NCI-H345 treated with DMSO at 0.1 percent for 48 hours (cell line): ENCODE measurements at regions not wholly inside any gene's neighbourhood (a gene's known extent, or its start where the extent isn't known, plus 50 kb on each side); places are given as distances from the start of the nearest gene placed in this dataset.
"Not testable (repeated sequence)": the region's sequence is repeated elsewhere in the genome, so short reads cannot be mapped to it uniquely, and the experiment has no call there.

Experiments used
- DNase-seq: peaks from one replicate; lab custom pipeline; 2025; ENCODE audit not compliant: unreplicated experiment; lab: John Stamatoyannopoulos, UW

- DNase-seq, result no peak
Measured at GRCh38 chr4:156547891-156548290, 423.7 kb downstream of the PDGFC start.

DNA sequence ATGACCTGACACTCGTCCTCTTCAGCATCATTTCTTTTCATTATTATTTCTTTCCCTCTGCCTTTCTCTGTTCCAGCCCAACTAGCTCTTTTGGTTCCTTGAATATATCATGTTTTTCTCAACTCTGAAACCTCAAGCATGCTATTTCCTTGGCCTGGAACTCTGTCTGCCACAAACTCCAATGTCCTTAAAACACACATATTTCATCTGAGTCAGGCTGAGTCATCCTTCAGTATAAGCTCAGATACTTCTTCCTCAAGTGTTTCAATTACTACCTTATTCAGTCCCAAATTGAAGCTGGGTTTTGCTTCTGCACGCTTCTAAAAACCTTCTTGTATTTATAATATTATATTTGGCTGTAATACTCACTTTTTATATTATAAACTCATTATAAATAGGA, 424.2 kb downstream of the PDGFC start:
- no peak for DNase-seq

DNA sequence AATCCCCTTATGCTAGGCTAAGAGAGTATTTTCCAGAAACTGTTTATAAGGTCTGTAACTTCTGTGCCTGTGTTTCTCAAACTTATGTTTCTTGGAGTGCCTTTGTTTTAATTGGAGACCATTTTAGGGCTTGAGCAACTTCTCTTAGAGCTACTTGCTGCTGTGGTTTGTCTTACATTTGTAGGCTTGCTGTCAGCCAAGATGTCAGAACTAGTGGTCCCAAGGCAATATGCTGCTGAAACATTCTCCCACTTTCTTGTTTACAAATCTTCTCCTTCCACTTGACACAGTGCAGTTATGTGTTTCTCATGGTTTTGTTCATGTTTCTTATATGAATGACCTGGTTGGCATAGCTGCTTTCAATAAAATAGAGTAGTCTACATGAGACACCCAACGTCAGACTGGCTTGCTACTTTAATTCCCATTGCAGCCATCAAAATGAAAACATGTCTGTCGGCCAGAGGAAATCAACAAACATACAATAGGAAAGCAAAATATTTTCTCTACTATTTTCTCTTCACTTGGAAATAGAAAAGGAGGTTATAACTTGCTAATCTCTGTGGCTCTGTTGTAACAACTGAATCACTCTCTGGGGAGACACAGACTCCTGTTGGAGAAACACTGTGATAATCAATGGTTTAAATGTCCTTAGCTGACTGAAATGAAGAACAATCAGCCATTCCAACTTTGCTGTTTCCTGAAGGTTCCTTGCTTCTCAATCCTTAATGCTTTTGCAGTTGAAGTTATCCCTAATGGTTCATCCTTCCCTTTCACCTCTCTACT, 426.4 kb downstream of the PDGFC start:
- no peak for DNase-seq

- DNase-seq, result no peak
Measured at GRCh38 chr4:156539376-156539775, 432.2 kb downstream of the PDGFC start.

DNA sequence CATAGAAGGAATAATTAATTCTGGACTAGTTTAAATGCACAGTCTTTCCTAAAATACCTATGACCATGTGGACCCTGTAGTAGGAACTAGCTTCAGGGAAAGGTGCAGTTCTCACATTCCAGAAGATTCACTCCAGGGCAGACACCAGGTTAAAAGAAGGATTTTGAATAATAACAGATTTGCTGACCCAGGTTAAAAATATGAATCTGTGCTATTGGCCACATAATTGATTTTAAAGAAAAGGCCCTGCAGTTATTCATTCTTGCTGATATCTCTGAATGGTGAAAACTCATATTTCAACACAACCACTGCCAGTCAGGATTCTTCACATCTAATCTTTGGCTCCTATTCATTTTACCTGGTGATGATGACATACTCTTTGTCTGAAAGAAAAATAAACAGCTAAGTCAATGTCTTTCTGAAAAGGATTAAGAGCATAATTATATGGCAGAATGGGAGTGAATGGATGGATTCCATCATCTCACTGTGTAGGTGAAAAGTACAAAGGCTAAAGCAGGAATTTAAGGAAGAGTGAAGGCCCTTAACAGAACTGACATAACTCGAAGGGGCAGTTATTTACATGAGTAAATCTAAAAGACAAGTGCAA, 432.8 kb downstream of the PDGFC start:
- DNase-seq, result peak; percentile 11

- DNase-seq, result no peak
Measured at GRCh38 chr4:156538210-156538609, 433.4 kb downstream of the PDGFC start.

DNA sequence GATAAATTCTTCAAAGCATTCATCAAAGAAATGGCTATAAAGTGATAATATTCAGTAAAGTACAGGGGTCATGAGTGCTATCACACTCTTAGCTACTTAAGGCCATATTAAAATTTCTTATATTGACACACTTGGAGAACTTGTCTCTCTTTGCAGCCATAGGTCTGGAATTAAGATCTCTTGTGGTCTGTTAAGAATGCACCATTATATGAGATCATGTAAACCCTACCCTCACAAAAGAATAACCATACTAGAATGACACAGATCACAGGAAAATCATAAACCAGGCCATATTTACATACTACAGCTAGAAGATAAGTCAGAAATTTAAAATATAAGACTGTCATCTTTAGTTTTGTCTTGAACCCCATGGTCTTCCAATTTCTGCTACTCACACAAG, 434.3 kb downstream of the PDGFC start:
- DNase-seq, result no peak

DNA sequence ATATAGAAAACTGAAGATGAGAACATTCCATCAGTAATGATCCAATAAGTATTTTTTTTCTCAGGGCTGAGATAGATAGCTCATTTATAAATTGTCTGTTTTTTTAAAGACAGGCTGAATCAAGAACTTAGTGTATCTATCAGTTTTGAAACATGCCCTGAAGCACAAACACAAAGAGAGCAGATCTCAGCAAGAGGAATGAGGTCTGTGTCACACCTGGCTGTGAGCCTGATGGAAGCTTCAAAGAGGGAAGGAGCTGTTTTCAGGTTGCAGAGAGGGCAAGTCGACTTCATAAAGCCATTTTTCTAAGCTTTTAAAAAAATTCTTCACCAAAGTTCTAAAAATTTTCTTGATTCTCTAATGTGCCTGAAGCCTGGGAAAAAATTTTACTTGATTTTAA, 434.9 kb downstream of the PDGFC start:
- no peak for DNase-seq

- DNase-seq, result no peak
Measured at GRCh38 chr4:156534205-156534604, 437.4 kb downstream of the PDGFC start.

GRCh38 chr4:156528216-156528615, 443.4 kb downstream of the PDGFC start:
- DNase-seq, result no peak

DNA sequence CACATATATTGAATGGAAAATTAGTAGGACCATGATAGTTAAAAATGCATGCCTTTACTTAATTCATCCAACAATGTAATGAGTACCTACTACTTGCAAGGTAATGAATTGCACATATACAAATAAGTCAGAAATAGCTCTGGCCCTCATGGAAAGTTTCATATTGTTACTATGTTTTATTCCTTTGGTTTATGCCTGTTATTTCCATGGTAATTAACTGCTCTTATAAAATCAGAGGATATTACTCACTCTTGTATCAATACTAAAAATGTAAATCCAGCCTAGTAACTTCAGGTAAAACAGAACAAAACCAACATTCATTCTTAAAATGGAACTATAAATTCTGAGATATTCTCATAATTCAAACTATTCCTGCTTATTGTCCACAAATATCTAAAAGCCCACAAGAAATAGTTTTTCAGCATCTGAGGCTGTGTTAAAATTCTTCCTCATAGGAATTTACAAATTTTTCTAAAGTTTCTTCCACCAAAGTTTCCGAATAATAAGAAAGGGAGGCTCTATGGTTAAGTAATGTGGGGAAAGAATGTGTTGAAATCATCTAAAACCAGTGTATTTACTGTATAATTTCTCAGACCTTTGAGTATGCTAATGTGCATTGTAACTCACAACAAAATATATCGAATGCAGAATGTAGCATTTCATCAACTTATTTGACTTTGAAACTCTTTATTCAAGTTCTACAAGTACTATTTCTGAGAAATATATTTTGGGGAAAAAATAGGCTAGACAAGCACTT, 444.2 kb downstream of the PDGFC start:
- no peak for DNase-seq

- no peak for DNase-seq
Measured at GRCh38 chr4:156523991-156524390, 447.6 kb downstream of the PDGFC start.

DNA sequence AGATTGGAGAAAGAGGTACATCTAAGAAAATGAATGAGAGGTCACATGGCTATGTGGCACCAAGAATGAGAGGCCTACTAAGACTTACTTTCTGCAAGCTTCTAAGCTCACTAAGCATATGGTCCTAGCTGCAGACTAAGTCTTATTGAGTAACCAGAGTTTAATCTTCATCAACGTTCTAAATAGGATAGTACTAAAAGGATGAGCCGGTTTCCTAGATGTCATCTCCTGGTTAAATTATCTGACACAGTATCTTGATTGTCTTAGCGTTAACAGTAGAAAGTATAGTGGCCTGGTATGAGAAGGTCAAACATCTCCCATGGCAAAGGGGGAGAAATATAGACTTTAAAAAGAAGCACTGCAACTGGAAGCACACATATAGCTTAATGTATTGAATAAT, 448.1 kb downstream of the PDGFC start:
- DNase-seq, result no peak

DNA sequence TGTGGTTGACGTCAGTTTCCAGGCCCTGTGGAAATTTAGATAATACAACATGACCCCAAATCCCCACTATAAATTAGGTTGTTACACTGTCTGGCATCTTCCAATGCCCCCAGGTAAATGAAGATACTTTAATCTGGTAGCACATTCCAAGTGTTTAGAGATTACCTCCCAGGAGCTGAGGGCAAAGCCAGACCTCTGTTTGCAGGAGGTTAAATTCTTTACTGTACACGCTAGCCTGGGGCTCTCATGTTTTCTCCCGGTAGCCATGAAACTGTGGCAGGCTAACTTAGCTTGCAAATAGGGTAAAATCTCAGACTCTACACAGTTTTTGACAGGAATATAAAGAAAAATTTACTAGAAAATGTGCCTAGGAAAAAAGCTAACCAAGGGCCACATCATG, 450.0 kb downstream of the PDGFC start:
- no peak for DNase-seq

DNA sequence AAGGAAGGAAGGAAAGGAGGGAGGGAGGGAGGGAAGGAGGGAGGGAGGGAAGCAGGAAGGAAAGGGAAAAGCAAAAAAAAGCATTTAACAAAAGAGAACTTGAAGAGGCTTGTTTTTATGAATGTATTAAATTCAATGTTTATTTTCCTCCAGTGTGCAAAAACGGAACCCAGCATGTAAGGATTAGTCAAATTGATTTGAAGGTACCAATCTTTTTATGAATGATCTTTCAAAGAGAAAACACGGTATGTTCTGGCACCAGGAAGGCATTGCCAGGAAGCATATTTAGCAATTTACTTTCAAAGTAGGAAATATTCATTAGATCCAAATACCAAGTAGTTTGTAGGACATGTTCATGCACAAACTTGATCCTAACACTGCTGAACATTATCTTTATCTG, 453.6 kb downstream of the PDGFC start:
- no peak for DNase-seq

DNA sequence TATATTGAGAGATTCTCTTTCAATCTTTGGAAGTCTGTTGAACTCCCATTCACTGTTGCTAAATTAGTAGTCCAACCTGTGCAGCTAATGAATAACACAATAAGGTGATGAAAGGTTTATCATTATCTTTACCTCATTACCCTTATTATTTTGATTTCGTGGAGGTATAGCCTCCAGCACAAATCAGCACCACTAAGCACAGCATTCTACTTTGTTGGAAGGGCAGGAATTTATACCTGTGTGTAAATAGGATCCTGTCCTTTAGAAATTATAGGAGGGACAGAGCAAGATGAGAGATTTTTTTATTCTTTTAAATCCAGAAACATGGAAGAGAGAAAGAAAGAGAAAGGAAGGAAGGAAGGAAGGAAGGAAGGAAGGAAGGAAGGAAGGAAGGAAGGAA, 454.1 kb downstream of the PDGFC start:
- no peak for DNase-seq

DNA sequence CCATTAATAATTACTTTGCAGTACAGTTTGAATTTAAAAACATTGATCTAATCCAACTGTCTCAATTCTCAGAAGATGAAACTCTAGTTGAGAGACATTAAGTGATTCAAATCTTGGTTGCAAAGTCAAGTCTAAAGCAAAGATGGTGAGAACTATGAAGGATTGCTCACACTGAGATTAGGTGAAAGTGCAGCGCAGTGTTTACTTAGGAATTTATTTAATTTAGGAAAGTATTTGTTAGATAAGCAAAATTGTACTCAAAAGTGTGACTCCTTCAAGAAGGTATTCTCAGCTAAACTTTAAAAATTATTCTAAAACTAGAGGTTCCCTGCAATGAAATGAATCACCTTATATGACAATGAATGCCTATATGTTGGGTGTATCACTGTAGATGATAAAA, 454.9 kb downstream of the PDGFC start:
- no peak for DNase-seq

- no peak for DNase-seq
Measured at GRCh38 chr4:156515295-156515694, 456.3 kb downstream of the PDGFC start.

GRCh38 chr4:156512622-156513021, 459.0 kb downstream of the PDGFC start:
- DNase-seq, result no peak

GRCh38 chr4:156509921-156510320, 461.7 kb downstream of the PDGFC start:
- not testable (repeated sequence) for DNase-seq

- DNase-seq, result no peak
Measured at GRCh38 chr4:156505341-156505955, 466.2 kb downstream of the PDGFC start.

DNA sequence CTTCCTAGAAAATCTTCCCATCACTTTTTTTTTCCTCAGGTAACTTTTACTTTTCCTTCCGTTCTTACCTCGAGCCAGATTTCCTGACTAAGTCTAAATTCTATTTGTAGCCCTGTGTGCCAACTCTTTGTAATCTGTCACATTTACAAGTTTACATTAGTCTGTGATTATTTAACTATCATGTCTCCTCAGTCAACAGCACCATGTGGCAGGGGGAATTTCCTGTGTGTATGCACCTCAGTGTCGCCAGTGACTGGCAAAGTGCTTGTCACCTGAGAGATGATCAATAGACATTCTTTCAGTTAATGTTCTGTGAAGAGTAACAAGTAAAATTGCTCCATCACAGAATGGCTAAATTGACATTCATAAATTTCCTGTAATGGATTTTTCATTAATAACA, 468.5 kb downstream of the PDGFC start:
- DNase-seq, result no peak
